EL (cell line): ENCODE measurements at regions not wholly inside any gene's neighbourhood (a gene's known extent, or its start where the extent isn't known, plus 50 kb on each side); places are given as distances from the start of the nearest gene placed in this dataset.

ENCODE experiments used
- DNase-seq: peaks from one replicate; pipeline ENCODE4 v3.0.0-alpha.2; 2016

DNA sequence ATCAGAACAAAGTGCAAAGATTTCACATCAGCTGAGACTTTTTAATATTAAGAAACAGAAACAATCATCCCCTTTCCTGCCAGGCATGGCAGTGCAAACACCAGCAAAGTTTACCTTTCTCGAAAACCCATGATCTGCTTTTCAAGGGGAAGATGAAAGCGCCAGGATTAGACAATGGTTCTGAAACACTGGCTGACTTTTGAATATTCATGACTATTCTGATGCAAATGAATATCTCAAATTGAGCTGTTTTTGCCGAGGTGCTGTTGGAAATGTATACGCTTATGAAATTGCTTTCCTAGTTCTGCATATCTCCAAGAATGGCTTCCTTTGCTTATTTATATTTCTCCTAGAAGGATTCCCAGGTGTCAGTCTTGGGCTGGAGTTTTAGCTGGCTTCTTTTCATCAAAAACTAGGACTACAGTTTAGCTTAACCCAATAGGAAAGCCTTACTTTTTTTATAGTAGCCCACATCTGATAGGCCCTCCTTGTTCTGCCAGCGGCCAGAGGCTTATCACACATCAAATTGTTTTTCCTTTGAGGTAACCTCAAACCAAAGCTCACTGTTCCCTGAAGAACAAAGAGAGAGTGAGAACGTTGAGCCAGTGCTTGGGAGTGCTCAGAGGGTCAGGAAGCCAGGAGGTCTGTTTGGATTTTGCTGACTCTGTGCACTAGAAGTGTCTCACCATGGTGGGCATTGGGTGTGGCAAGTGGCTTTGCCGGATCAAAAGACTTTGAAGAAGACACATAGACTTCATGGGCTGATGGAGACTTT lies 74.0 kb upstream of the PLCL2 start:
- DNase-seq, result no peak

DNA sequence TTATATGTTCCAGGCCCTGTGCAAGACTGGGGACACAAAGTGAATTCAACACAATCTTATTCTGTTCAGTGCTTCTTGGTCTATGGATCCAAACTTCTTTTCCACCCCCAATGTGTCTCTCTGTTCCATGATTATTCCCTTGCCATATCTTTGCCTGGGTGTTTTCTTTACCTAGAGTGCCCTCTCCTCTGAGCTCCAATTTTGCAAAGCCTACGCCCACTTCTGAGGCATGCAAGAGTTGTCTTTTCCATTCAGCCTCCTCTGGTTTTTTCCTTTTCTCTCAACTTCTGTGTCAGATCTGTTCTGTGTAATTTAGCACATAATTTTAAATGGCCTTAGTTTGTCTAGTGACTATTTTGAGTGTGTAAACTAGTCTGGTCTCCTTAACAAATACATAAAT lies 72.8 kb upstream of the PLCL2 start:
- no peak for DNase-seq

DNA sequence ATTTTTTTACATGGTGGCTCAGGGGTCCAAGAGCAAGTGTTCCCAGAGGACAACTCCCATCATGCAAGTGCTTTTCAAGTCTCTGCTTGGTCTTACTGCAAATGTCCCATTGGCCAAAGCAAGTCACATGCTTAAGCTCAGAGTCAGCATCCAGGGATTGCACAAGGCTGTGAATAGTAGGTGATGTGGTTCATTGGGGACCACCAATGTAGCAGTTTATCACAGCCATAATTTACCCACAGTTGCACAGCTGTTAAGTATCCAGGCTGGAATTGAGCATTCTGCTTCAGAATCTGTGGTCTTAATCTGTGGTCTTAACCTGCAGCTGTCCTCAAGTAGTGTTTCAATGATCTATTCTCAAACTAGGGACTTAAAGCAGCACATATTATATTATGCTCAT lies 71.4 kb upstream of the PLCL2 start:
- no peak for DNase-seq

DNA sequence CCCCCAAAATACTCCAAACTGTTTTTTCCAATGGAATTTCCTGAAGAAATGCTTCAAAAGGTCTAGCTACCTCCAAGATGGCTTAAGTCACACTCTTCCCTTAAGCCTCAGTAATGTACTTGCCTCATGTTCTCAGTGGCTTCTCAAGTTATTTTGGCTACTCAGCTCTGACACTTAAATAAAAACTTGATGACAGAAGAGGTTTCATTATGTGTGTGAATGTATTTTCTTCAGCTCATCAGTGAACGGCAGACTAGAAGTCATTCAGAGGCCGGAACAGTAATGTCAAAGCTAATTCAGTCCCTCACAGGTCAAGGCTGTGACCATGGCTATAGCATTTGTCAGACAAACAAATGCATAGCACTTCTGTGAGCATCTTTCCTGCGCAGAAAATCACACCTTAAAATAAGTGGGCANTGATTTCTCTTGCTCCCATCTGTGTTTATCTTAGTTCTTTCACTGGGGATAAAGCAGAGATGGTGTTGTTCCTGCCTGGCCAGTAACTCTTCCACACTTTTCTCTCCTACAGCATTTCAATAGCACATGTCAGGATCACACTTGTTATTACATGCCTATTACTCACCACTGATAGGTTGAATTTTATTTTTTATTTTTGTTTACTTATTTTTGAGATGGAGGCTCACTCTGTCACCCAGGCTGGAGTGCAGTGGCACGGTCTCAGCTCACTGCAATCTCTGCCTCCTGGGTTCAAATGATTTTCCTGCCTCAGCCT lies 68.5 kb upstream of the PLCL2 start:
- DNase-seq, result no peak

DNA sequence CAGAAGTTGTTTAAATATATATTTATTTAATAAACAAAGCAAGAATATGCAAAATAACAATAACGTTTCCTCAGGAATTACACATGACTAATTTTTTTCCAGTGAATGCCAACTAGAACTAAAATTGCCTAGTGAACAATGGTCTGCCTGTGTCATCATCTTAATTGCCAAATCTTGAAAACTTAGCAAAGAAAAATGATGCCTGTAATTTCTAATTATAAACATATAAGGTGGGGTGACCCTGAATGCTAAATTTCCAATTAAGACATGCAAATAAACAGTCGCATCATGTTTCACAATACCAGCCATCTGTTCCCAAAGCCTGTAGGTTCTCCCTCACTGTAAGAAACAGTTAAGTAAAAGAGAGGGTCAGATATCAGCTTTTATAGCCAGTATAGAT lies 67.6 kb upstream of the PLCL2 start:
- no peak for DNase-seq

DNA sequence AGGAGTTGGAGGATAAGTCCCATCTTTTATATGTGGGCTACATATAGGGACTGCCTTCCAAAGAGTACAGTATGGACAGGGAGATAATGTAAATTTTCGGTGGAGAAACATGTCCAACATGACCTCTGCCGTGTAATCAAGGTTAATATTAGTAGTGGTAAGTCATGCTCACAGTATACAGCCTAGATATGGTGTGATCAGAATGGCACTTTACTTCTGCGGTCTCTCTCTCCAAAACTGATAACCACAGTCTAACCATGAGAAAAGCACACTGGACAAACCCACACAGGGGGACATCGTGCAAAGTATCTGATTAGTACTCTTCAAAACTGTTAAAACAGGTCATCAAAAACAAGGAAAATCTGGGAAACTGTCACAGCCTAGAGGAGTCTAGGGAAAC lies 66.6 kb upstream of the PLCL2 start:
- no peak for DNase-seq

DNA sequence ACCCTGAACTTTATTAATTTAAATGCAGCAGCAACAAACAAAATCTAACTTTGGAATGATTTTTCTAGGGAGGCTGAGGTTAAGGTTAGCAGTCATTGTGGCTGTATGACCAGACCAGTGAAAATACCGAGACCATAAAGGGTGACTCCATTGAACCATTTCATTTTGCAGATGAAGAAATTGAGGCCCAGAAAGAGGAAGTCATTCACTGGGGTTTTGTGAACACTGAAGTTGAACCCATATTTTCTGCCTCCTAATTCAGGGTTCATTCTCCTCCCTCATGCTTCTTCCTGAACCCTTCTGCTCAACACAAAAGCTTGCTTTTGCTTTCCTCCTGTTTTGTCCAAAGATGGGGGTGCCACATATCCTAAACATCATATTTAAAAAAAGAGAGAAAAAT lies 65.8 kb upstream of the PLCL2 start:
- no peak for DNase-seq

DNA sequence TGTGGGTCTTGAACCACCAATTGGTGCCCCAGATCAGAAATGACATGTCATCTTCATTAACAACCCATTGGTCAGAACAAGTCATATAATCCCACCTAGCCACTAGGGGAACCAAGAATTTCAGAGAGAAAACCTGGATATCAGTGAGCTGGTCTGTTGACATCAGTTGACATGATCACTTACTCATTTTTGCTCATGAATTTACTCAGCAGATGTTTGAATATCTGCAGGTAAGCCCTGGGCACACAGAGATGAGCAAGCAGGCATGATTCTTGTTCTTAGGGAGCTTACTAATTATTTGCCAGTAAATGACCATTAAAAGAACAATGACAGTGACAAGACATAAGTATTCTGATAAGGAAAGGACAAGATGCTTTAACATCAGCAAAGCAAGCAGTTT lies 64.3 kb upstream of the PLCL2 start:
- no peak for DNase-seq

DNA sequence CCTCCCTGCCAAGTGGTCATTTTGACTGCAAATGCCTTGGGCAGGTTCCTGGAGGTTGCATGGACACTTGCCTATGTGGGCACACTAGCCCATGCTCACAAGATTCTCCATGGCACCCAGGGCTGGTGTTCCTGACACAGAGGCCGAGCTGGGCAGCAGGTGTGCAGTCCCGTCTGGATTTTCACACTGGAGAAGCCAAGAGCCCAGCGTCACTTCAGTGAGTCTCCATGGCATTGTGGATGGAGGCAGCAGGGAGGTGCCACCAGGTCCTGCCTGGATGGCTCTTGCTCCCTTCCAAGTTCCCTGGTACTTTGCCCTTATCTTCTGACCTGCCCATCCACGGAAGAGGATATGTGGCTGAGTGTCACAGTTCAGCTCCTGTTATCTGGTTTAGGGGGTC lies 63.7 kb upstream of the PLCL2 start:
- DNase-seq, result no peak

DNA sequence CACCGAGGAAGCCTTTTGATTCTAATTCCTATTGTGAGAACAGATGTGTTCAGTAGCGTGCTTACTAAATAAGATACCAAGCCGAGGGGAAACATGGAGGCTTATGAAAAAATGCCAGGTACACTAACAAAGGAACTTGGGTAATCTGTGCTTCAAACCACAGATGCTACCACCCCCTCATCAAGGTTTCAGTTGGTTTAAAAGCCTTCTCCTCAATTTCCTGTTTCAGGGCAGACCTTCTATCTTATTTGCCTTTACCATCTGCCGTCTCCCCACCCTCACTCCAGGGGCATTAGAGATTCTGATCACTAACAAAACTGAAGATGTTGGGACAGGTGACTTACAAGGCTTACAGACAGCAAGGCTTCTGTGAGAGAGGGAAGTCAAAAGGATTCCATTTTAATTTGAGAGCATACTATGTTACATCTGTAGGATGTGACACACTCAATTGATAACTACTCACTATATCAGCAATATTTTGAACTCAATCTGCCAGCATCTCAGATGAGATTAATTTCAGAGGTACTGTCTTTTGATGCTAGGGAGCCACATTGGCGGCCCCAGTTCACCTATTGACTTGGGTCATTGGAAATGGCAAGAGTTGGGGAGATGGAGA lies 60.6 kb upstream of the PLCL2 start:
- no peak for DNase-seq

DNA sequence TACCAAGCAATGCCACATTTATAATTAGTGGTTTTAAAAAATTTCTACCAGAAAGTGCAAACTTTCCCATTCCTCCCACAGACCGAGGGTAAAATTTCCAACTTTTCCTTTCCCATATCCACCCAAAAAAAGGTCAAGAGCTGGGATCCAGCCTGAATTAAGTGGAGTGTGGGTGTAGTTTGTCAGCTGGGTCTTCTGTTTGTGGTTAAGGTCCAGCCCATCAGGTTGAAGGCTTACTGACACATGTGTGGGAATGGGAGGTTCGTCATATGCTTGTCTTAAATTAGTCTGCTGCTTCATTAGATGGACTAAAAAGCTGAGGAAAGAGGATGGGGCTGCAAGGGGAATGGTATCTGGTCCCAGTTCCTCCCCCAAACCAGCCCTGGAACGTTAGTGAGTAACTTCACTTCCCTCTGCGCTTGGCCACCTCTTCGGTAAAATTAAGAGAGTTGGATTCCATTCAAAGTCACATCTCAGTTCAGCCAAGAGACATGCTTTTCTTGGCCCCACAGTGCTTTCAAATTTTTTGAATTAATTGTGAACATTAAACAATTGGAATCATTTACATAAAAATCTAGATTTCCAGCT lies 59.0 kb upstream of the PLCL2 start:
- no peak for DNase-seq

DNA sequence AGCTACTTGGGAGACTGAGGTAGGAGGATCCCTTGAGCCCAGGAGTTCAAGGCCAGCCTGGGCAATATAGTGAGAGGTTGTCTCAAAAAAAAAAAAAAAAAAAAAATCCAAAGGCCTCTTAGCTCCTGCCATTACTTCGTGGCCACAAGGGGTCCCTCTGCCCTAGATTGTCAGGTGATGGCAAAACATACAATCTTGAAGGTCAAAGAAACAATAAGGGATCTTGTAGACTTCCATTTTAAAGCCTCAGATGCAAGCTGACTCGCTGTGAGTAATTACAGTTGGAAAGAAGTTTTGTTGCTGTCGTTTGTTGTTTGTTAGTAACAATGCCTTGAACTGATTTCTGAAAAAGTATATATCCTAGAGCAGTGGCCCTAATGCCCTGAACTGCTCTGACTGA lies 55.9 kb upstream of the PLCL2 start:
- DNase-seq, result peak; percentile 63

DNA sequence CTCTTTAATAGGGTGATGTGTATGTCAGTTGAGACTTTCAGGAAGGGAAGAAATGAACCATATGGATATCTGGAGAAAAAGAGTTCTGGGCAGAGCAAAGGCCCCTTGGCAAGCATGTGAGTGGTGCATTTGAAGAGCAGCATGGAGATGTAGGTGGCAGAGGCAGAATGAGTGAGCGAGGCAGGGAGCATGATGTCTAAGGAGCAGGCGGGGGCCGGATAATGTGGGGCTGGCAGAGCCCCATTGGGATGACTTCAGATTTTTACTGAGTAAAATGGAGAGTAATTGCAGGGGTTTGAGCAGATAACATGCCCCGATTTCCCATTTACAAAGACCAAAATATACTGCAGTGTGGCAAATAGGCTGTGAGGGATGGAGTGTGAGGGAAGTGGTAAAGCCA lies 52.9 kb upstream of the PLCL2 start:
- DNase-seq, result no peak

DNA sequence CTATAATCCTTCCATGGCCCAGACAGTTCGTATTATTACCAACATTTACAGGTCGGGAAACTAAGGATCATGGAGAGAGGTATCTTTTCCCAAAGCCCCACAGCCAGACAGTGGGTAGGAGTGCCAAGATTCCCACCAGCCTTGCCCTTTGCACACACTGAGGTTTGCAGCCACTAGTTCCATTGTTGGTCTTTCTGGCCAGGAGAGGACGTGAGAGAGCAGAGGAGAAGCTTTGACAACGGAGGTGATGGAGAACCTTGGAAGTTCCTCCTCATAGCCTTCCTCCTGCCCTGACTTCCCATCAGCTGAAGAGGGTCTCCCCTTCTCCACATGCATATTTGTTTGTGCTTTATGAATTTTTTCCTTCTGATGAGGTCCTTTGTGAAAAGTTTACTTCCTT lies 50.5 kb upstream of the PLCL2 start:
- no peak for DNase-seq

DNA sequence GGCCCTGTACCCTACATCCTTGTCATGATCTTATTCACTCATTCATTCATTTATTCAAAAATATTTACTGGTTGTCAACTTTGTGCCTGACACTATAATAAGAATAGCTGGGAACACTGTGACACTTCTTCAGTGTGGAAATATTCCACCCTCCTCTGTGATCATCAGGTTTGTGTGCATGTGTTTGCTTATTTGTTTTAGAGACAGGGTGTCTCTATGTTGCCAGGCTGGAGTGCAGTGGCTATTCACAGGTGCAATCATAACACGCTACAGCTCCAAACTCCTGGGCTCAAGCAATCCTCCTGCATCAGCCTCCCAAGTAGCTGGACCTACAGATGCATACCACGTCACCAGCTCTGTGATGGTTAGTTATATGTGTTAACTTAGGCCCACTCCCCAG lies 50.0 kb upstream of the PLCL2 start:
- no peak for DNase-seq
